Nephron (organoid): ENCODE measurements at regions not wholly inside any gene's neighbourhood (a gene's known extent, or its start where the extent isn't known, plus 50 kb on each side); places are given as distances from the start of the nearest gene placed in this dataset.
A peak's percentile ranks its signal among the peaks of the same experiment; 100 is the strongest.

Experiments
- H3K27ac Mint-ChIP-seq, 3 experiments: 2 replicates each; pipeline ENCODE4 v1.8.0; 2020; ENCODE audit warnings: mixed read lengths in 3 of 3, mild to moderate bottlenecking in 2 of 3, moderate library complexity in 1 of 3
- H3K27me3 Mint-ChIP-seq: 2 replicates; pipeline ENCODE4 v1.8.0; 2021; ENCODE audit warnings: low read depth, mild to moderate bottlenecking, moderate library complexity, mixed read lengths
- H3K36me3 Mint-ChIP-seq: 2 replicates; pipeline ENCODE4 v1.8.0; 2020; ENCODE audit warnings: low read depth, mixed read lengths
- H3K4me1 Mint-ChIP-seq: 2 replicates; pipeline ENCODE4 v1.8.0; 2020; ENCODE audit warnings: mixed read lengths
- H3K4me3 Mint-ChIP-seq, 3 experiments: 2 replicates each; pipeline ENCODE4 v1.8.0; 2020; ENCODE audit warnings: mild to moderate bottlenecking in 3 of 3, mixed read lengths in 3 of 3, moderate library complexity in 2 of 3
- H3K9me3 Mint-ChIP-seq: 2 replicates; pipeline ENCODE4 v1.8.0; 2020; ENCODE audit warnings: mixed read lengths
- CTCF ChIP-seq, 3 experiments: fragments of 200-600 bp; sonication (generic); IDR thresholded peaks; one replicate each; pipeline ENCODE4 v1.5.0; 2021; ENCODE audit warnings: antibody characterized with exemption in 3 of 3; ENCODE audit not compliant: unreplicated experiment in 3 of 3

- Mint-ChIP-seq H3K36me3 (peaks cover 15% of the 10 kb centered on the region), H3K27me3 (no peaks in the 10 kb centered on the region), H3K9me3 (no peaks in the 10 kb centered on the region), H3K4me1 (peaks cover 66% of the 10 kb centered on the region), H3K4me3 (no peak overlapping the region), H3K27ac (peak overlapping the region in 2 of 3 experiments; percentile 78 to 94)
- TF ChIP-seq CTCF (IDR thresholded peaks at IDR 0.05; ENCODE audit: unreplicated experiment in 3 of 3), result no peak
These were observed 265.9 kb downstream of the PRL start for GRCh38 chr6:22030730-22031619.

- Mint-ChIP-seq H3K27ac (peak overlapping the region; percentile 94 to 98 (median 98)), H3K36me3 (peaks cover 60% of the 10 kb centered on the region), H3K4me1 (peaks cover 36% of the 10 kb centered on the region), H3K4me3 (no peak overlapping the region), H3K27me3 (no peaks in the 10 kb centered on the region), H3K9me3 (peaks cover 23% of the 10 kb centered on the region)
- TF ChIP-seq CTCF (IDR thresholded peaks at IDR 0.05; ENCODE audit: unreplicated experiment in 3 of 3), result no peak
These were observed 261.1 kb downstream of the PRL start for GRCh38 chr6:22035690-22036089.

GRCh38 chr6:22036275-22036674 lies 260.6 kb downstream of the PRL start:
- H3K9me3 Mint-ChIP-seq, result peaks cover 25% of the 10 kb centered on the region
- peaks cover 31% of the 10 kb centered on the region for H3K4me1 Mint-ChIP-seq
- no peak for TF ChIP-seq CTCF (IDR thresholded peaks at IDR 0.05; ENCODE audit: unreplicated experiment in 3 of 3)
- peak overlapping the region in 1 of 3 experiments; percentile 20 for H3K4me3 Mint-ChIP-seq
- peaks cover 64% of the 10 kb centered on the region for H3K36me3 Mint-ChIP-seq
- no peaks in the 10 kb centered on the region for H3K27me3 Mint-ChIP-seq
- peak overlapping the region; percentile 94 to 98 (median 98) for H3K27ac Mint-ChIP-seq

- peak overlapping the region; percentile 94 to 98 (median 98) for H3K27ac Mint-ChIP-seq
- peaks cover 25% of the 10 kb centered on the region for H3K9me3 Mint-ChIP-seq
- H3K36me3 Mint-ChIP-seq, result peaks cover 63% of the 10 kb centered on the region
These were observed 260.1 kb downstream of the PRL start for GRCh38 chr6:22036699-22037098.

GRCh38 chr6:22041797-22042480 lies 254.9 kb downstream of the PRL start:
- Mint-ChIP-seq H3K4me1 (peaks cover 34% of the 10 kb centered on the region), H3K27me3 (no peaks in the 10 kb centered on the region), H3K27ac (peak overlapping the region; percentile 59 to 98 (median 83)), H3K4me3 (no peak overlapping the region), H3K9me3 (peaks cover 28% of the 10 kb centered on the region), H3K36me3 (peaks cover 87% of the 10 kb centered on the region)
- TF ChIP-seq CTCF (IDR thresholded peaks at IDR 0.05; ENCODE audit: unreplicated experiment in 3 of 3), result no peak

More at GRCh38 chr6:22036699-22037098, 260.1 kb downstream of the PRL start:
- Mint-ChIP-seq H3K4me3 (peak overlapping the region in 1 of 3 experiments; percentile 20), H3K27me3 (no peaks in the 10 kb centered on the region), H3K4me1 (peaks cover 29% of the 10 kb centered on the region)
- TF ChIP-seq CTCF (IDR thresholded peaks at IDR 0.05; ENCODE audit: unreplicated experiment in 3 of 3), result no peak
